ENCODE measurements at regions not wholly inside any gene's neighbourhood (a gene's known extent, or its start where the extent isn't known, plus 50 kb on each side); places are given as distances from the start of the nearest gene placed in this dataset.

DNA sequence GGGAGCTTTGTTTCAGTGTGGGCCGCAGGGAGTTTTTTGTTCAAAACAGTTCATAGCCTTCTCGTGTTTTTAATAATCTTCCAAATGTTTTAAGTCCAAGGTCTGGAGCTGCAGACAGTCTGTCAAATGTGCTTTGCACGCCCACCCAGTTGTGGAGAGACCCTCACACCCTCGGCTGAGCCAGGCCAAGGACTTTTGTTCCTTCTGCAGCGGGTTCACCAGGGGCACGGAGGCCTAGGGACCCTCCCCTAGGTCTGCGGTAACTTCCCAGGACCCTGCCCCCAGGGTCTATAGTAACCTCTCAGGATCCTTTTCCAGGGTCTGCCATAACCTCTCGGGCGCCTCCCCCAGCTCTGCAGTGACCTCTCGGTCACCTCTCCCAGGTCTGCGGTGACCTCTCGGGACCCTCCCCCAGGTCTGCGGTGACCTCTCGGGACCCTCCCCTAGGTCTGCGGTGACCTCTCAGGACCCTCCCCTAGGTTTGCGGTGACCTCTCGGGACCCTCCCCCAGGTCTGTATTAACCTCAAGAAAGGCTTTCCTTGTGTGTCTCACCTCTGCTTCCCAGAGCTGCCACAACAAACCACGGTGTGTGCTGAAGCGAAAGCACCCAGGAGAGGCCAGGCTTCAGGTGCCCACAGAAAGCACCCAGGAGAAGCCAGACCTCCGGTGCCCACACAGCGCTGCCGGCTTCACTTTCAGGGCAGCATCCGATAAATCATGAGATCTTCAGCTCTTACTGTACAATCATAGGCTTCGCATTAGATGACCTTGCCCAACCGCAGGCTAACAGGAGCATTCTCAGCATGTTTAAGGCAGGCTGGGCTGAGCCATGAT lies 301.9 kb upstream of the SALL3 start:
- no peak for DNase-seq (ENCODE audit: low spot score)

DNA sequence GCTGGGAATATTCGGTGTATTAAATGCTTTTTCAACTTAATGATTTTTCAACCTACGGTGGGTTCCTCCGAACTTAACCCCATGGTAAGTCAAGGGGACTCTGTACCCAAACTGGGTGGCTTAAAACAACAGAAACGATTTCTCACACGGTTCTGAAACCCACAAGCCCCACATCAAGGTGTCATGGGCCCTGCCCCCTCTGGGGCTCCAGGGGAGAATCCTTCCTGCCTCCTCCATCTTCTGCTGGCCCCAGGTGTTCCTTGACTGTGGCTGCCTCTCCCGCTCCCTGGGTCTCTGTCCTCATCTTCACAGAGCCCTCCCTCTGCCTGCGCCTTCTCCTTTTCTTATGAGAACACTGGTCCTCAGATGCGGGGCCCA lies 301.3 kb upstream of the SALL3 start:
- no peak for DNase-seq (ENCODE audit: low spot score)

DNA sequence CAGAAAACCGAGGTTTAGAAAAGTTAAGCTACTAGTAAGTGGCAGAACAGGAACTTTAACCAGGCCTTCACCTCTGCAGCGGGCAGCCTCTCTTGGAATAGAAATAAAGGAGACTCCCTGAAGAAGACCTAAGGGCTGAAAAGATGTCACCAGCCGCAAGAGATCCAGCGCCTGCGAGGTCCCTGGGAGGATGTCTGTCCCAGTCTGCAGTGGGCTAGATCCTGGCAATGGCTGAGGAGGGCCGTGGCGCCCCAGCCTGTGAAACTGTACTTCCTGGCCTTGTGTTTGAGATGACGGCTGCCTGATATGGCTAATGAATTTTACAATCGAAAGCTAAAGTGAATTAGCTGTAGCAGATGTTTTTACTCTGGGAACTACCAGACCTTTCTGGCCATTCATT lies 300.6 kb upstream of the SALL3 start:
- no peak for DNase-seq (ENCODE audit: low spot score)

DNA sequence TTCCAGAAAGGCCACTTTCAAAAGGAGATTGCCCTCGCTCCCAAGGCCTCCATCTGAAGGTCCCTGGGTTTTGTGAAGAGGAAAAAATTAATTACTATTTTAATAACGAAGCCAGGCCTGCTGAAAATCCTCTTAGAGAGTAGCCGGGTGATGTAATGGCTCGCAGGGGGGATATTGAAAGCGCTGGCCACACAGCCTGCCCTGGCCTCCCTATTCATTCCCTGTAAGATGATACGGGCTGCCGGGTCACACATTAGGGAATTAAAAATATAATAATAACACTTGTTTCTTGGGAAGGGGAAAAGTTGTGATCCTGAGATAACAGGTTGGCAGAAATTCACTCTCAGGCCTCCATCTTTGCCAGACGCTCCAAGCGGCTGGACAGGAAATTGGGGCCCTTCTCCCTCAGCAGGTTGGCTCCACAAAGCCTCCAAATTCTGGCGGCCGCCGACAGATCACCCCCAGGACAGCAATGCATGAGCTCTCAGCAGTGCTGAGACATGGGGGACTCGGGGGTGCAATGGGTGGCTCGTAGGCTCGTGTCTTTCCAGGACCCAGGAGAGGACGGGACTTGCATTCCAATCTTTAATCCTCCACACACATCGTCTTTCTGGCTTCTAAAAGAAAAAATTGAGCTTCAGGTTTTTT lies 299.9 kb upstream of the SALL3 start:
- DNase-seq (ENCODE audit: low spot score), result no peak

DNA sequence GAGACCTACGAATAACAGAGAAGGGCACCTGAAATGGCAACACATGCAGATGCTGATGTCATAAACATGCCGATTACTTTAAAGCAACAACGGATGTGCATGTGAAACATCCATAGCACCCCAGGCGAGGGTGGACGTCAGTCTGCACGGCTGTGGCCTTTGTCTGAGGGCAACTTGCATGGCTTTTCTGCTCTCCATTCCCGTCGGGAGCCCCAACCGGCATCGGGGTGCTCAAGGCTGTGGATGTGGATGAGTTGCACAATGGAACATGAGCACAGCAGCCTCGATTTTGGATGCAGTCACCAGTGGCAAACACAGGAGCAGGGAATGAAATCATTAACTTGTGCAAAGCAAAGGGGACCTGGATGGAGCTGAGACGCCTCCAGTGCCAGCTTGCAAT lies 298.2 kb upstream of the SALL3 start:
- no peak for DNase-seq (ENCODE audit: low spot score)

DNA sequence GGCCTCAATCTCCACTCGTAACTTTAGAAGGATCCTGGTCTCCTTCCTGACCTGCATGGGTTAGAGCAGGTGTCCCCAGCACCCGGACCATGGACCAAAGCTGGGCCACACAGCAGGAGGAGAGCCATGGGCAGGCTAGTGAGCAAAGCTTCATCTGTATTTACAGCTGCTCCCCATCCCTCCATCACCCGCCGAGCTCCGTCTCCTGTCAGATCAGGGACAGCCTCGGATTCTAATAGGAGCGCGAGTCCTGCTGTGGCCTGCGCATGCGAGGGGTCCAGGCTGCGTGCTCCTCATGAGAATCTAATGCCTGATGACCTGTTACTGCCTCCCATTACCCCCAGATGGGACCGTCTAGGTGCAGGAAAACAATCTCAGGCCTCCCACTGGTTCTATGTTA lies 297.7 kb upstream of the SALL3 start:
- DNase-seq (ENCODE audit: low spot score), result no peak

DNA sequence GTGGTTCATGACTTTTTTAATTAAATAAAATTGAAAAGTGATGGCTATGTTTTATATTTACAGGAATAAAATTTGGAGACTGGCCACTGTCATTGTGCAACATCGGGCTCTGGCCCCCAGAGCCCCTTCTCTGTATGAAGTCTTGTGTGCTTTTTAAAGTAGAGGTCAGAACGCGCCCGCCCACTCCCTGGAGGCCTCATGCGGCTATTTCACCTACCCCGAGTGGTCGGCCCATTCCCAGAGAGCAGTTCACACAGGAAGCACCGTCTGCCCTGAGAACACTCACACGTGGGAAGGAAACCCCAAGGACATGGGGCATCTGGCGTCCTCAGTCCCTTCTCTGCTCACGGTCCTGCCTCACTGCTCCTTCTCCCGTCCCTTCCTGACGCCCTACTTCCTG lies 296.9 kb upstream of the SALL3 start:
- no peak for DNase-seq (ENCODE audit: low spot score)

DNA sequence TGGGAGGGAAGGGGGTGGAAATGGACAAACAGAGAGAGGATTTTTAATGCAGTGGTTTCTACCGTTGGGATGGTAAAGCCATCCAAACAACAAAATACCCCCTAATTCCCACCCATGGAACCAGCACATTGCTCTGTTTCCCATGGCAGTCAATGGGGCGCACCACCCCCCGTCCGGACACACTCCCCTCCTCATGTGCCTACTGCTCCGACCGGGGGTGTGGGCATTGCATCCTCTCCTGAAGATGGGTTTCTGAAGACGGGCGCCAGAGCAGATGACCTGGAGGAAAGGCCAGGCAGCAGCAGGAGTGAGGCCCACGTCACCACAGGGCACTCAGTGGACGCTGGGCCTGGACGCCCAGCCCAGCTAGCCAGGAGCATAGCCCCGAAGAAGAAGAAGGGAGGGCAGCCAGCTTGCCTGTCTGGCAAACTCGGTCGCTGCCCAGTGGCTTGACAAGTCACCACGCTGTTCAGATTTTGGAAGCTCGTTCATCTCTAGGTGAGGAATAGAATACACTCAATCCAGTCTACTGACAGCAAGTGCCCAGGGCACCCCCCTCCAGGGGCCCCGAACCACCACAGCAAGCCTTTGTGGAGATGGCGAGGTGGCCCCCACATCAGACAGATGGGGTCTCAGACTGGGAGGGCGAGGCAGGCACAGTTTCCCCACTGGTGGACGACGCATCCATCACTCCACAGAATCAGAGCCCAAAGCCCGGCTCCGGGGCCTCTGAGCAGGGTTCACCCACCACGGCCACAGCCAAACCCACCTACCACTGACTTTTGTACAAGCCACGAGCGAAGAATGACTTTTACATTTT lies 296.2 kb upstream of the SALL3 start:
- DNase-seq (ENCODE audit: low spot score), result no peak

DNA sequence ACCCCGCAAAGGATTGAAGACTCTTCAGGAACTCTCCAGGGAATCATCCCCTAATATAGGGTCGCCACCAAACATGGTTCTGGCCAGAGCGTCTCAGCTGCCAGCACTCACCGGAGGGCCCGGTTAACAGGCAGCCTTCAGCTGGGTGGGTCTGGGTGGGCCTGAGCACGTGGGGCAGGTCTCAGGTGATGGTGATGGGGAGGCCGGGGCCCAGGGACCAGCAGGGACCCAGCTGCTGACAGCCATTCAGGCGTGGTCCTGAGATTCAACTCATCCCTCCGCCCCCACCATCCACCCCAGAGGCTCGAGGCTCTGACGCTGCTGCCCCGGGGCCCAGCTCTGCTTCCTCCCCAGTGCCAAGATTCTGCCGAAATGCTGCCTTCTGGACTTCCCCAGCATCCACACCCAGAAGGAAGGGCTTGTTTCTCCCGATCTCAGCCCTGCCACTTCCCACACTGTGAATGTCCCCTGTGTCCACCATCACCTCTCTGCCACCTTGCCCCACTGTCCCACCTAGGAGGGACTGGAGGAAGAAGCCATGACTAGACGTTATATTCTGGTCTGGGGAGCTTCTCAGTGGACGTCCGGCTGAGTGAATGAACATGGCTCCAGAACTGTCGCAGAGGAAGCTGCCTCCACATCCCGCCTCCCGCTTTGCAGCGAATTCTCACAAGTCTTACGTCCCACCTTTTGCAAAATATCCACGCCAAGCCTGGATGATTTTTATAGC lies 294.2 kb upstream of the SALL3 start:
- no peak for DNase-seq (ENCODE audit: low spot score)

DNA sequence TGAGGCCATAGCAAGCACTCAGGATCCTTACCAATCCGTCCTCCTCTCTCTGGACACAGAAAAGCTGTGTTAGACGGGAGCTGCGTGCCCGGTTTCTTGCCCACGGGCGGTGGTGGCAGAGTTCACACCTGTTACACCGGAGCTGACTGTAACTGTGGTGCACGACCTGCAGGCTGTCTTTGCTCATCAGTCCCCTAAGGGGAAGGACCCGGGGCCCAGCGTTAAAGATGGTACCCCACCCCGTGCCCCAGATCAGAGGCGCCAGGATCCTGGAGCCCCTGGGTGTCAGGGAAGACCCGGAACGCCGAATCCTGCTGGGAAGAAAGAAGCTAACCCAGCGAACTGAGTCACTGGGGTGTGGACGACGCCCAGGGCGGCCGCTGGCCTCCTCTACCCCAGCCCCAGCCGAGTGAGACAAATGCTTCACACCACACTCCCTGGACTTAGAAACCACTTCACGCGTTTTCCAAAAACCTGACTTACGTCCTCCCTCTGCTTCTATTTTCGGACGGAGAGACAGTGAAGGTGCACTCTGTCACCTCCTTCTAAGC lies 293.6 kb upstream of the SALL3 start:
- DNase-seq (ENCODE audit: low spot score), result no peak

DNA sequence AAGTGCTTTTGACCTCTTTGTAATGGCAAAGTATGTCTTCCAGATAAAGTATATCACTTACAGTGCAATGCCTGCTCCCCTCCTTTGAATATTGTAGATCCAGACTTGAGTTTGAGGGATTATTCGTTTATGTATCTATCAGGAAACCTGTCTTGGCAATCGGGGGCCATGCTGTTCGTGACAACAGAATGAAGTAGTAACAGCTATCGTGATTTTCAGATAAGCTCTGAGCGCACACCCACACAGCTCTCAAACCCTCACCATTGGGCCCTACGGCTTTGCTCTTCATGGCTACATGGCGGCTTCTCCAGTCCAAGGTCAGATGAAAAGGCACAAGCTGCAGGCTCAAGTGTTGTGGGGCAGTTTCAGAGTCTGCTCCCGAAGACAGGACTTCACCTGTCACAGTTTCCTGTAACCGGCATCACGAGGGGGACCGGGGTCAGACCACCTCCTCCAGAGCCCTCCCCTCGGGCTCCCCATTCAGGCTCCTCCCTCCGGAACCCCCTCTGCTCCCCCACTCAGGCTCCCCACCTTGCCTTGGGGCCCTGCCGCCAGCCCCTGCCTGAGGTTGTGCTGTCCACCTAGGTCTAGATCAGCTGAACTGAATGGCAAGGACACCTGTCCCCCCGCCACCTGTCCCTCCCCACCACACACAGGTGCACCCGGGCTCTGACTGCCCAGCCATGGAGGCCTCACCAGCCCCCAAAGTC lies 292.5 kb upstream of the SALL3 start:
- DNase-seq (ENCODE audit: low spot score), result no peak

DNA sequence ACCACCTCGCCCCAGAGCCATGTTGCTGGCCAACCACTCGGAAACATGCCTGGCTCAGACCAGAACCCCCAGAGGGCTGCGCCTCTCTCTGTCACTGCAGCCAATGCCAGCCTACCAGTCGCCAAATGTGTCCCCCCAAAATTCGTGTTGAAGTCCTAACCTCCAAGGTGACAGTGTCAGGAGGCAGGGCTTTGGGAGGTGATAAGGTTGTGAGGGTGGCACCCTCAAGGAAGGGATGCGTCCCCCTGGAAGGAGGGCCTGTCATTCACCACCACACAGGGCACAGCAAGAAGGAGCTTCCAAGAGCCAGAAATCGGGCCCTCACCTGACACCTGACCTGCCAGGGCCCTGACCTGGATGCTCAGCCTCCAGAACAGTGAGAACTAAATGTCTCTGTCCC lies 291.9 kb upstream of the SALL3 start:
- DNase-seq (ENCODE audit: low spot score), result no peak

DNA sequence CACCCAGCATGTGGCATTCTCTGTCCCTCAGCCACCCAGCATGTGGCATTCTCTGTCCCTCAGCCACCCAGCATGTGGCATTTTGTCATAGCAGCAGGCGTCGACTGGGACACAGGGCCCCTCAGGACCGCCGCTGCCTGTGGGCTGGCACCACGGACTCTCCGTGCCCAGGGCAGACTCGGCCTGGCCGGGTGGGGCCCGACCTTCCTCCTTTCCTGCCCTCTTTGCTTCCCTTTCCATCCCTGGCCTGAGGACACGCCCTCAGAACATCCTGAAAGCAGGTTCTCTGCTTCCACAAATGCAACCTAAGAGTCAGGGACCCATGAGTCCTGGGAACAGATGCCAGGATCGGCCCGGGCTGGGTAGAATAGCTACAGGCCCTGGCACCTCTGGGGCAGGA lies 291.4 kb upstream of the SALL3 start:
- no peak for DNase-seq (ENCODE audit: low spot score)

DNA sequence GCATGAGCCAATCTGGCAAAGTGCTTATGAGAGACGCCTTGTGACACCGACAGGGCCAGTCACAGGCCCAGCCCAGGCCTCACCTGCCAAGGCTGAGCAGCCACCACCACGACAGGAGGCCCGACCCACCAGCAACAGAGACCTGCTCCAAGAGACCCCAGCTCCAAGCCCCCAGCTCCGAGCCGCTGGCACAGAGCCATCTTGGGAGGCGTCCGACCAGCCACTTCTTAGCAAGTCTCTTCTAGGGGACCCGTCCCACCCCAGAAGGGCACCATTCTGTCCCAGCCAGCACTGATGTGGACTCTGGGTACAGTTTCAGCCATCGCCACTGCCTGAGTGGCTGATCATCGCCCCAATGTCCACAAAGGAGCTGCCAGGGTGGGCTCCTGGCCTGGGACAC lies 290.7 kb upstream of the SALL3 start:
- DNase-seq (ENCODE audit: low spot score), result no peak

DNA sequence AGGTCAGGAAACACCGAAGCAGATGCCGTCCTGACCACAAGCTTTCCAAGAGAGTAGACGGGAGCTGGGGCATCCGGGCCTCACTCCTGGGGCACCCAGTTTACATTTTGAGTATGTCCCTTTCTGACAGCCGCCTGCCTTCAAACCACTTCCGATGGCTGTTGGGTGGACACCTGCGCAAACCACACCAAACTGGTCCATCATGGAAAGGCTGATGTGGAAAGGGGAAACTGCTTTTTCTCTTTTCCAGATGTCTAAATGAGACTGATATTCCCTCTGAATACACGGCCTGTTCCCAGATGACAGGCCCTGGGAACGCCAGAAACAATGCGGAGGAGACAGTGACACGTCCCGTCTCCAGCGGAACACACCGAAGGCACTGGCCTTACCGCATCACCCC lies 290.0 kb upstream of the SALL3 start:
- DNase-seq (ENCODE audit: low spot score), result no peak

DNA sequence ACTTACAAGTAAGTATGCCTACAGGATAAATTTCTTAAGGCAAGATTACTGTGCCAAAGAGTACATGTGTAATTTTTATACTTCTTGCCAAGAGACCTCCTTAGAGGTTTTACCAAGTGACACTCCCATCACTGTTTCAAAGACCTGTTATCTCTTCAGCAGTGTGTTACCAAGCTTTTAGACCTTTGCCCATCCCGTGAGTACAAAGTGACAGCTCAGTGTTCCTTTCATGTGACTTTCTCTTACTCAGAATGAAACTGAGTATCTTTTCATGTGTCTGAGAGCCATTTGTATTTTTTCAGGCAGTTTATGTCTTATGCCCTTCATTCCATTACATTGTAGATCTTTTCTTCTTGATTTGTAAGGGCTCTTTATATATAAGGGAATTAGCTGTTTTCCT lies 287.5 kb upstream of the SALL3 start:
- no peak for DNase-seq (ENCODE audit: low spot score)

DNA sequence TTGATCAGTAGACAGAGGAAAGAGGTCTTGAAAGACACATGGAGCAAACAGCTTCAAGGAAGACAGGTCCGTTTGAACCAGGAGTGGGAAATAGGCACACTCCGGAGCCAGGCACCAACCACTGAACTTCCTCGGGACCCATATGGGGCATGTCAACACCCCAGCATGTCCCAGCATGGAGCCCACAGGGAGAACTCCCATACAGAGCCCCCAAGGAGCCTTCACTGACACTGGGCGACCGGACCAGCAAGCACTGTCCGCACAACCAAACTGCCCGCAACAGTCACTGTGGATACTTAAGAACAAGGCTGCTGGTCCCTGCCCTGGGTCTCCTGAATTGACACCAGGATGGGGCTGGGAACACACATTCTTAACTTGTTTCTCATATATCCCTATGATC lies 286.2 kb upstream of the SALL3 start:
- no peak for DNase-seq (ENCODE audit: low spot score)

DNA sequence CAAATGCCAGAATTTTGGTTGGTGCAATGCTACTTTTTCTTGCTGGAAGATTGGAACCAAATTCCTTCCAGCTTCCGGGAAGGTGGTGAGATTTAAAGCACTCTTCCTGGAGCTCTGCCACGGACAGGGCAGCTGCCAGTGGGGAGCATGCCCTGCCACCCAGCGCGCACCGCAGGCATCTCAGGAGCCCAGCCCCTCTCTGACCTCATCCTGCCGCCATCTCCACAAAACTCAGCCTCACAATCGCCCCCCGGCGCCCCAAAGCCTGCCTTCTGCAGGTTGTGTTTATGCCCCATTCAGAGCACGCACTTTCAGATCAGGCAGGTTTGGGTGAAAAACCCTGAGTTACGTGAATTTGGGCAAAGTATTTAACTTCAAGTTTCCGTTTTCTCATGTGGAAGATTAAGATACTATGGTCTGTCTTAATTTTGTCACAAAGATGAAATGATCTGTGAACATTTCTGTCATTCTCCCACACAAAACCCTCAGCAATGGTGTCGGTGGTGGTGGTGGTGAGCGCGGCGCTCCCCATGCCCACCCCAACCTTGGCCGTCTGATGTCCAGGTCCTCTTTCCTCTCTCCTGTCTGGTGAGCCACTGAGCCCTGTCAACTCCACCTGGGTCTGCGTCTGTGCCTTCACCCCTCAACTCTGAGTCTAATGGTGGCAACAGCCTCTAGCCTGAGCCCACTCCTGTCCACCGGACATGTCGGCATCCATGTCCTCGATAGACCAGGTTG lies 282.8 kb upstream of the SALL3 start:
- DNase-seq (ENCODE audit: low spot score), result no peak

DNA sequence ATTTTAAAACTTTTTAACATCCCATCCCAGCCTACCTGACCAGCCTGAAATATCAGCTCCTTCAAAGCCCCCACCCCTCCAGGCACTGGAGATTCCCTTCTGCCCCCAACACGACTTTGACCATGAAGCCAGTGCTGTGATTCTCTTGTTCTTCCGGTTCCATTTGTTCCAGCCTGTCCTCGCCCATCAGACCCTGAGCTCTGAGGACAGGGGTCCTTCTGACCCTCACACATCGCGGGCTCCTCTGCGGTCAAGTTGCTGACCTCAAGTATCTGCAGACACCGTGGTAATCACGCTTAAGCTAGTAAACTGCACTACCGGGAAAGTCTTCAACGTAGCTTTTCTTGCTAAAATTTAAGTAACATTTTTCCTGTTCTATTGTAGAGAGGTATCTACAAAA lies 282.2 kb upstream of the SALL3 start:
- DNase-seq (ENCODE audit: low spot score), result no peak

DNA sequence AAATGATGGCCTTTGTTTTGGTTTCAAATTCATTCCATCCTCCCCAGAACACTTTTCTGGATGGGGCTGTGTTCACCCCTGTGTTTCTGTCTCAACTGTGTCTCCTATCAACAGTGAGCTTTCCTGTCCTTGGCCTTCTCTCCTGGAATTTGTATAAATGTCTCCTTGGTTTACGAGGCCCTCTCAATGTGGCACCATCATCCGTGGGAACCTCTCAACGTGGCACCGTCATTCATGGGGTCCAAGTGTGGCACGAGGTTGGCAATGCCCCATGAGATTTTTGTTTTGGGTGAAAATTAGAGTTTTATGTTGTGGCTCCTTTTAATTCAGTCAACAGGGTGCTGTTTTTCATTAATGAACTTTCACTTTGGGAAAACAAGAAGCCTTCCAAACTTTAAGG lies 280.7 kb upstream of the SALL3 start:
- DNase-seq (ENCODE audit: low spot score), result no peak

DNA sequence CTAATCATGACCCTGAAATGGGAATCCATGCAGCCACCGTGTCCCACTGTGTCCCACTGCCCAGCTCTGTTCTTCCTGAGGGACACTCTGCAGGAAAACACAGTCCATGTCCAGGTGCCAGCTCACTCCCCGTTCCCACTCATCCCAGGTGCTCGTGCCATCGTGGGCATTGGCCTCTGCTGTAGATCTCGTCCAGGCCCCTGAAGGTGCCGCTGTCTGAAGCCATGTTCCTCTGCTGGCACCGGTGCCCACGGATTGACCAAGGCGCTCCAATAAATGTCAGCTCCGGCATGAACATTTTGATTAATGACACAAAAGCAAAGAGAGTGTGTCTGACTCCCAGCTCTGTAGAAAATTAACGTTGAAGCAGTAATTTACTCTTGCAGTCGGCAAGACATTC lies 280.1 kb upstream of the SALL3 start:
- DNase-seq (ENCODE audit: low spot score), result no peak
